ENCODE measurements at regions not wholly inside any gene's neighbourhood (a gene's known extent, or its start where the extent isn't known, plus 50 kb on each side); places are given as distances from the start of the nearest gene placed in this dataset.
"Not testable (repeated sequence)": the region's sequence is repeated elsewhere in the genome, so short reads cannot be mapped to it uniquely, and the experiment has no call there.

GRCh38 chr10:80946957-80947726 lies 409.4 kb downstream of the SH2D4B start:
- DNase-seq, result no peak

DNA sequence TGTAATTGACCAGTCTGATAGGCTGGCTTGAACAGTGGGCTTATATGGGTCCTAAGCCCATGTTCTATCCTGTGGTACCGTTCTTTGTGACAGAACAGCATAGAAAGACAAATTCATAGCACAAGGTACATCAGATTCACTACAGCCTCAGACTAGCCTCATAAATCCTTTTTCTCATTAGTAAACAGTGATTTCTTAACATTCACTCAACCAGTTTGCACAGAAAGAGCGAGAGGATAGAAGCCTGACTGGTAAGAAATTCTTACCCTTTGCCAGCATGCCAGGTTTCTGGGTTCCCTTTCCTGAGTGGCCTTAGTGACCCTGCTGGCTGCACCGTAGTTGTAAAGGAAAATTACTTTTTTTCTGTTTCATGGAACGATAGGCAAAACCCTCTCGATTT lies 412.1 kb downstream of the SH2D4B start:
- no peak for DNase-seq

DNA sequence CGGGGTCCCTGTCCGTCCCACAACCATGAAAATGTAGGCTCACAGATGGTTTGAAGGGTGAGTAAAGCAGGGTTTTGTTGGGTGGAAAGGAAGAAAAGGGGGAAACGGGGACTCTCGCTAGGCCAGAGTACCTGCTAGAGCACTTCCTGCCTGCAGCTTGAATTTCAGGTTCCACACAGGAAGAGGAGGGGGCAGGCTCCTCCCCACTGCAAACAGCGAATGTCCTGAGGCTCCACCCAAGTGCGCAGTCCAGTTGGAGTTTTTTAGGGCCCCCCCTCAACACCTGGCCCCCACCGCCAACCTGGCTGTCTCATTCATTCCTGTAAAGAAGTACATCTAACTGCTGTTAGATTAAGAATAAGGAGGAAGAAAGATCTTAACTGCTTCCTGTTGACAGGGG lies 414.7 kb downstream of the SH2D4B start:
- DNase-seq, result no peak

DNA sequence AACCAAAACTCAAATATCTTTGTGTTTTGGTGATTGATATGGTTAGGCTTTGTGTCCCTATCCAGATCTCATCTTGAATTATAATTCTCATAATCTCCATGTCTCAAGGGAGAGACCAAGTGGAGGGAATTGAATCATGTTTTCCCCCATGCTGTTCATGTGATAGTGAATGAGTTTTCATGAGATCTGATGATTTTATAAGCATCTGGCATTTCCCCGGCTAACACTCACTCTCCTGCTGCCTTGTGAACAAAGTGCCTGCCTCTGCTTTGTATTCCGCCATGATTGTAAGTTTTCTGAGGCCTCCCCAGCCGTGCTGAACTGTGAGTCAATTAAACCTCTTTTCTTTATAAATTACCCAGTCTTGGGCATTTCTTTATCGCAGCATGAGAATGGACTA lies 419.5 kb downstream of the SH2D4B start:
- DNase-seq, result no peak

DNA sequence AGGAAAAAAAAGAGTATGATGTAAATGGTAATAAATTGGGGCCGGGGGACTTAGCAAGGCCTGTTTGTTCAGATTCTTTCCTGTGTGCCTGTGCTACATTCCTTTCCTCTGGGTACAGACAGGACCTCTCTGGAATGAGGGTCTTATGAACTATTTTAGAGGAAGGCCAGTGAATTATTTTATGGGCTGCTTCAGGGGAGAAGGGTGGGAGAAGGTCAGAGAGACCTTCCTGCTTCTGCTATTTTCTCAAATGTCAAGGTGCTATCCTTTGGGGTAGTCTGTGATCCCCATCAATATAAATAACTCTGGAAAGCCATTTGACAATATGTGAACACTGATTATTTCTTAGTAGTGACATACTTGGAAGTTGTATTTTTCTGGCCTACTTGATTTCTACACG lies 426.5 kb downstream of the SH2D4B start:
- no peak for DNase-seq

DNA sequence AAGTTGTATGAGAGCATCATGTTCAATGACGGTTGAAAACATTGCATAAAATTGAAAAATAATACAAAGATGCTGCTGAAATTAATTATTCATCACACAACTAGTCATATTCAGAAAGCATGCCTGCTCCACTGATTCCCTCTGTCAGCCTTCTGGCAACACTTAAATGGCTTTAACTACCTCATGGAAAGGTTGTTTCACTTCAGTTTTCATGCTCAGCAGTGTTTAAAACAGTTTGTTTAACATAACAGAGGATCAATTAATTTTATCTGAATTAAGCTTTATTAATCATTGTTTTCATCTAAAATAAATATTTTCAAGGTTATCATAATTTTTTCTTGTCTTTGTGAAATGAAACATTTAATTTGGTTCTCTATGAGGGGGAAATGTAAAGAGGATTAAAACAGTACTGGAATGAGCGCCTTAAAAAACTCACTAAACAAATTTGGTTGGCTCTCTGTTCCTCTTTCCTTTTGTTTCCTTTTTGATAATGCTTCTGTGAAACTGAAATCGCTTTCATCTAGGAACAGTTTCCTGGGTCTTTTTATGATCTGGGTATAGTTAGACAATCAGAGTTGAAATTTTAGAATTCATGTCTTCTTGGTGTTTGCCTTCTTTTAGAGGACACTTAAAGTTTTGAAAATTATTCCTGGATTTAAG lies 427.4 kb downstream of the SH2D4B start:
- no peak for DNase-seq

DNA sequence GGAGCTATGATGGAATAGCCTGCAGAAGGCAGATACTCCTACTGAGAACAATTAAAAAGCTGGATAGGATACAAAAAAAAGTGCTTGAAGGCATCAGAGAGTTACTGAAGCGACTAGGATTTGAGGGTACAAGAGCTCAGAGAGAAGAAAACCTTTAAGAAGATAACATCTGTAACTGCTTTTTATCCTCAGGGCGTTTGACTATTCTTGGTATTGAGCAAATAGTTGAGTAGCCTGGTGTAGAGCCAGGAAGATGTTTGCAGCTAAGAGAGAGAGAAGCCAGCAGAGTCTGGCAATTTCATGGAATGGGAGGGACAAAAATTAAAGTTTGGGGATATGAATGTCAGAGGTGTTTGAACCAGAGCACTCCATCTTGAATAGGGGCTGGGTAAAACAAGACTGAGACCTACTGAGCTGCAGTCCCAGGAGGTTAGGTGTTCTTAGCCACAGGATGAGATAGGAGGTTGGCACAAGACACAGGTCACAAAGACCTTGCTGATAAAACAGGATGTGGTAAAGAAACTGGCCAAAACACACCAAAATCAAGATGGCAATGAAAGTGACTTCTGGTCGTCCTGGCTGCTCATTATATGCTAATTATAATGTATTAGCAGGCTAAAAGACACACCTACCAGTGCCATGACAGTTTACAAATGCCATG lies 428.8 kb downstream of the SH2D4B start:
- no peak for DNase-seq

GRCh38 chr10:80967357-80967756 lies 429.7 kb downstream of the SH2D4B start:
- DNase-seq, result not testable (repeated sequence)

- DNase-seq, result no peak
Observed at GRCh38 chr10:80968903-80969302, 431.2 kb downstream of the SH2D4B start.

GRCh38 chr10:80971461-80971860 lies 433.8 kb downstream of the SH2D4B start:
- DNase-seq, result no peak

- DNase-seq, result no peak
Observed at GRCh38 chr10:80976658-80977057, 439.0 kb downstream of the SH2D4B start.

DNA sequence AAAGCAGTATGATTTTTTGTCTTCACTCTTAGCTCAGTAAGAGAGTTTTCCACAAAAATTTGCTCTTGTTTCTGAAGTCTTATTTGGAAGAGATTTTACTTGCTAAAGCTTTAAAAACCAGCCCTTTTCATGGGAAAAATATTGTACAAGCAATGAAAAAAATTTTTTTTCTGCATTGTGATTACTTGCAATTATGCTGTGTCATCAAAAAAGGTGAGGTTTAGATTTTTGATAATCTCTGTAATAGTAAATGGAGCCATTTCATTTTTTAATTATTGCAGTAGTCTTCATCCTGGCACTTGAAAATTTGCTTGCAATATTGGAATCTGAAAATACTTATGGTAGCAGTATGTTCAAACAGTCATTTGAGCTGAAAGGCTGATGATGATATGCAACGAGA lies 447.4 kb downstream of the SH2D4B start:
- no peak for DNase-seq

DNA sequence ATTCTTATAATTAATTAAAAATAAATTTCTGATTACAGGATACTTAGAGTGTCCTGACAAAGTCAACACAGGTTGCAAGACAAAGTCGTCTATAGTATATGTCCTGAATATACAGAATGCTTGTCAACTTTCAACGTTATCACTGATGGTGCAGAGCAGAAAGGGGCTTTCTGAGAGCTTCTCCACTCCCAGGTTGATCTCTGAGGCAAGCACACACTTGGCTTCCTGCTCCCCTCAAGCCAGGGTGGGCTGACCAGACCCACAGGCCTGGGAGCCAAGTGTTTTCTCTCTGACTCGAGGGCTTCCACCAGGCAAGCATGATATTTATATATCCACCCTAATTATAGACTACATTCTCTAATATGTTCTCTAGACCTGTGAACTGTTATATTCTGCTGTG lies 448.9 kb downstream of the SH2D4B start:
- DNase-seq, result no peak

- no peak for DNase-seq
Observed at GRCh38 chr10:80988755-80989154, 451.1 kb downstream of the SH2D4B start.

- DNase-seq, result no peak
Observed at GRCh38 chr10:80996615-80997193, 459.0 kb downstream of the SH2D4B start.

DNA sequence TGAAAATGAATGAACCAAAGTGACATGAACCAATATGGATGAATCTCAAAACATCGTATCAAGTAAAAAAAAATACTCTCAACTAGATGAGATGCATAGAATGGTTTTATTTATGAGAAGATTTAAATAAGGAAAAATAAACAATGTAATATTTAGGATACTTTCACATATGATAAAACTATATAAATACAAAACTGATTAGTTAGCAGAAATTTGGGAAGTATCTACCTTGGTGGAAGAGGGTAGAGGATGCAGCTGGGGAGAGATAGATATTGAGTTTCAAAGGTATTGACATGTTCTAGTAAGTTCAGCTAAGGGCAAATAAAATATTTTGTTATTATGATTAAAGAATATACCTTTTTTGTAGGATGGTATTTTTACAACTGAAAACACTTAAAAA lies 463.1 kb downstream of the SH2D4B start:
- no peak for DNase-seq

GRCh38 chr10:81002382-81002781 lies 464.7 kb downstream of the SH2D4B start:
- no peak for DNase-seq

- DNase-seq, result no peak
Observed at GRCh38 chr10:81007872-81008271, 470.2 kb downstream of the SH2D4B start.

DNA sequence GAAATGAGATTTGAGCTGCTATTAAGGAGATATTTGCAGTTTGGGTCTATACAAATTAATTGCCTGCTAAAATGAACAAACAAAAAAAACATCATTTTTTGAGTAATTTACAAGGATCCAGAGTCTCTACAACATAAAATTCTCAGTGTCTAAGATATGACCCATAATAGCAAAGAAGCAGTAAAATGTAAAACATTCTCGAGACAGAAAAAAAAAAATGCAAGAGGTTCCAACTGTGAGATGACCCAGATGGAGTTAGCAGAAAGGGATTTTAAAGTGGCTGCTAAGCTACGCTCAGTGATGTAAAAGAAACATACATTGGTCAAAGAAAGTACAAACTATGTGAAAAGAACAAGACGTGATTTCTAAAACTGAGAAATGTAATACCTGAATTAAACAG lies 471.0 kb downstream of the SH2D4B start:
- no peak for DNase-seq

GRCh38 chr10:81009296-81009695 lies 471.6 kb downstream of the SH2D4B start:
- DNase-seq, result no peak

- DNase-seq, result no peak
Observed at GRCh38 chr10:81013771-81014170, 476.1 kb downstream of the SH2D4B start.

- peak; percentile 21 for DNase-seq
Observed at GRCh38 chr10:81019029-81019890, 481.6 kb downstream of the SH2D4B start.
